IPS-18c (cell line): ENCODE measurements at regions not wholly inside any gene's neighbourhood (a gene's known extent, or its start where the extent isn't known, plus 50 kb on each side); places are given as distances from the start of the nearest gene placed in this dataset.
"Not testable (repeated sequence)": the region's sequence is repeated elsewhere in the genome, so short reads cannot be mapped to it uniquely, and the experiment has no call there.

ENCODE experiments used
- H3K4me3 ChIP-seq: 2 replicates; pipeline ENCODE4 v1.7.0; 2013; ENCODE audit warnings: low read depth, mild to moderate bottlenecking, low read length, moderate library complexity; ENCODE audit not compliant: insufficient read depth
- H3K9me3 ChIP-seq: one replicate; pipeline ENCODE4 v1.6.1; 2013; ENCODE audit warnings: mild to moderate bottlenecking, low read length, moderate library complexity; ENCODE audit not compliant: control insufficient read depth, insufficient read depth

DNA sequence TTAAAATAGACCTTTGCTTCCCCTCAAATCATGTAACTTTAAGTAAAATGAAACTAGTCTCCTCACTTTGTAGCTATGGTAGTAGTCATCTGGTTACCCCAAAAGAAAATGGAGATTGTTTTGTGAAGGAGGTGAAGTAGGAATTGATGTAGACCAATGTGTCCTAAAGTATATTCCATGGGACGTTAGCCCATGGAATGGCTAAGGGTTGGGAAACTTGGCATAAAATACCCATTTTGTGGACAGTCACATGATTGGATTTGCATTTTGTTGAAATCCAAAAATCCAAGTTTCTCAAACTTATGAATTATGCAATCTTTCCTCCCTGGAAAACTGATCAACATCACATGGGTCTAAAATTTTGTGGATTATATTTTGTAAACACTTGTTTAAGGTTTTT is 290.6 kb downstream of the OSTF1 start:
- no peak overlapping the region for H3K4me3 ChIP-seq
- peaks cover 3% of the 10 kb centered on the region for H3K9me3 ChIP-seq

- Histone ChIP-seq H3K4me3 (no peak overlapping the region), H3K9me3 (peaks cover 8% of the 10 kb centered on the region)
These were observed 293.8 kb downstream of the OSTF1 start for GRCh38 chr9:75382126-75382525.

DNA sequence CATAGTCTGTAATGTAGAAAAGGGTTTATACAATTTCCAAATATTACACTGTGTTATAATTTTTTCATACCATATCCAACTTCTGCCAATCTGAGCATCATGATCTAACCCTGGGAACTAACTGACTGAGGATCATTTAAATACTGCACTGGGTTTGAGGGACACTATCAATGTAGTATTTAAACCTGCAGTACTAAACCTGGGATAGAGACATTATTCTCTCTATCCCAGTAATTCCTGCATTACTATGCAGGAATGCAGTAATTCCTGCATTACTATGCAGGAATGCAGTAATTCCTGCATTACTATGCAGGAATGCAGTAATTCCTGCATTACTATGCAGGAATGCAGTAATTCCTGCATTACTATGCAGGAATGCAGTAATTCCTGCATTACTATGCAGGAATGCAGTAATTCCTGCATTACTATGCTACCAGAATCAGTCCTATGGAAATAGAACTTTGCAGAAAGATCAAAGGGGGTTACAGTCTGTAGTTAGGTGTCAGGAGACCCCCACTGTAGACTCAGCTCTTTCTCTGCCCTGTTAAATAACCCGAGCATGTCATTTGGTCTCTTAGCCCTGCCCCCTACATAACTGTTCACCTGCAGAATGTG is 295.2 kb downstream of the OSTF1 start:
- not testable (repeated sequence) for H3K9me3 ChIP-seq

DNA sequence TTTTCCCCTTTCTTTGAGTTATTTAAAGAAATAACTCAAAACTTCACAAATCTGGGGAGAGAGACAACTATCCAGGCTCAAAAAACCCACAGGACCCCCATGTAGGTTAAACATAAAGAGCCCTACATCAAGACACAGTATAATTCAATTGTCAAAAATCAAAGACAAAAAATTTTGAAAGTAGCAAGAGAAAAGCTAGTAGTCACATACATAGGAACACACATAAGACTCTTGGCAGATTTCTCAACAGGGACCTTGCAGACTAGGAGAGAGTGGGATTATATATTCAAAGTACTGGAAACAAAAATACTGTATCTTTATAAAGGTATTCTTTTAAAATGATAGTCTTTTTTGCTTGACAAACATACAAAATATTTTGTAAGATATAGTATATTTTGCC is 296.9 kb downstream of the OSTF1 start:
- H3K4me3 ChIP-seq = no peak overlapping the region
- peaks cover 8% of the 10 kb centered on the region for H3K9me3 ChIP-seq

More for the DNA sequence above, 295.2 kb downstream of the OSTF1 start:
- not testable (repeated sequence) for H3K4me3 ChIP-seq

DNA sequence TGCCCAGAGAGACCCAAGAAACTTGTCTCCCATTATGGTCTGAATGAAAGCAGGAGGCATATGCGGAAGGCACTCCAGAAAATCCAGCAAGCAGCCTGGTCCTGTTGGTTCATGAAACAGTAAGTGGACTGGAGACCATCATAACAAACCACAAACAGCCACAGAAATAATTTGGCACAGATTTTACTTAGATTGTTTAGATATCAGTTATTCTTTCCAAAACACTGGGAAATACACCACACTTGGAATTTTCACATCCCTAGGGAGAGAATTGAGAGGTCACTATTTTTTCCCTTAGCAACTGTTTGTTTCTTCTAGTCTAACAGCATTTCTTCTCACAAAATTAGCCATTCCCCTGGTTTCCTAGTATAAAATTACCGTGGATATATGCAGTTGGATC is 300.8 kb downstream of the OSTF1 start:
- no peak overlapping the region for H3K4me3 ChIP-seq
- peaks cover 3% of the 10 kb centered on the region for H3K9me3 ChIP-seq

GRCh38 chr9:75390951-75391350 is 302.6 kb downstream of the OSTF1 start:
- Histone ChIP-seq H3K4me3 (no peak overlapping the region), H3K9me3 (no peaks in the 10 kb centered on the region)

DNA sequence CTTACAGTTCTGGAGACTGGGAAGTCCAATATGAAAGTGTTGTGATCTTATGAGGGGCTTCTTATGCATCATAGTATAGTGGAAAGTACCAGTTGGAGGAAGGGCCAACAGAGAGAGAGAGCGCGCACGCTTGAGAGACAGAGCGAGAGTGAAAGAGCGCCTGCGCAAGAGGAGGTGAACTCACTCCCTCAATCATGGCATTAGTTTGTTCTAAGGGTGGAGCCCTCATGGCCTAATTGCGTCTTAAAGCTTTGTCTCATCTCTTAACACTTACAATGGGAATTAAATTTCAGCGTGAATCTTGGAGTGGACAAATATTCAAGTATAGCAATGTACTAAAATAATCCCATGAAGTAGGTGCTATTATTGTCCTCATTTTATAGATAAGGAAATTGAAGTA is 303.2 kb downstream of the OSTF1 start:
- no peaks in the 10 kb centered on the region for H3K9me3 ChIP-seq
- no peak overlapping the region for H3K4me3 ChIP-seq

DNA sequence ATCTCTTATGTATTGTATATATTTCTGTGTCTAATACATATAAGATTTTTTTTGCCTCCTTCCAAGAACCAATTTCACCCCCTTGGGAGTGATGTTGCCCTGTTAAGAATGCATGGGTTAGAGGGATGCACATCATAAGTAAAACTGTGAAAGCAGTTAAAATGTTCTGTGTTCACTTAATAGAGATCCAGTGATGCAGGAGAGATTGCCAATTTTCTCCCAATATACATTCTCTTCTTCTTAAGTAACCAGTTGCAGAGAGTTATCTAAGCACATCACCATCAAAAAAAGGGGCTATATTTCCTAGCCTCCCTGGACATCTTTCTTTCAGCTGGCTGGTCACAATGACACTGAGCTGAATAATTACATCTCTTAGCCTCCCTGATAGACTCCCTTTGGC is 307.0 kb downstream of the OSTF1 start:
- Histone ChIP-seq H3K9me3 (no peaks in the 10 kb centered on the region), H3K4me3 (no peak overlapping the region)

GRCh38 chr9:75397836-75398235 is 309.5 kb downstream of the OSTF1 start:
- Histone ChIP-seq H3K4me3 (no peak overlapping the region), H3K9me3 (no peaks in the 10 kb centered on the region)

DNA sequence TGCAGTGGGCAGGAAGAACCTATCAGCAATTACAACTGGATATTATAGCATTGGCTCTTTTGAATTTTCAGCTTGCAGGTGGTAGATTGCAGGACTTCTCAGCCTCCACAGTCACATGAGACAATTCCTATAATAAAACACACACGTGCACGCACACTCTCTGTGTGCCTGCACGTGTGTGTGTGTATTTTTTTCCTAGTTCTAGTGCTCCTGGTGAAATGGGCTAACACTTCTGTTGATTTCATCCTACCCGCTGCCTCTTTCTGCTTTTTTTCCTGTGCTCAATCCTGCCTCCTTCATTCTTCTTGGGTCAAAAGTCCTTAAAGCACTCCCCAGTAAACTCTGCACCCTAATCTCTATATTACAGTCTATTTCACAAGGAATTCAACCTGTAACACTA is 320.1 kb downstream of the OSTF1 start:
- Histone ChIP-seq H3K4me3 (no peak overlapping the region), H3K9me3 (no peaks in the 10 kb centered on the region)

GRCh38 chr9:75410405-75410804 is 322.1 kb downstream of the OSTF1 start:
- no peak overlapping the region for H3K4me3 ChIP-seq
- no peaks in the 10 kb centered on the region for H3K9me3 ChIP-seq

- Histone ChIP-seq H3K4me3 (no peak overlapping the region), H3K9me3 (no peaks in the 10 kb centered on the region)
These were observed 326.3 kb downstream of the OSTF1 start for GRCh38 chr9:75414371-75415160.

DNA sequence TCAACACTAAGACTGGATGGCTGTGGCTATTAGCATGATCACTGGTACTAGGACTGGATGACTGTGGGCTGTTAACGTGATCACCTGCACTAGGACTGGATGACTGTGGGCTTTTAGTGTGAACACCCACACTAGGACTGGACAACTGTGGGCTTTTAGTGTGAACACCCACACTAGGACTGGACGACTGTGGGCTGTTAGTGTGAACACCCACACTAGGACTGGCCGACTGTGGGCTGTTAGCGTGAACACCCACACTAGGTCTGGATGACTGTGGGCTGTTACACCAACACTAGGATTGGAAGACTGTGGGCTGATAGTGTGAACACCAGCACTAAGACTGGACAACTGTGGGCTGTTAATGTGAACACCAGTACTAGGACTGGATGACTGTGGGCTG is 329.2 kb downstream of the OSTF1 start:
- H3K9me3 ChIP-seq = no peaks in the 10 kb centered on the region

GRCh38 chr9:75418518-75418917 is 330.2 kb downstream of the OSTF1 start:
- H3K4me3 ChIP-seq = no peak overlapping the region
- H3K9me3 ChIP-seq = no peaks in the 10 kb centered on the region

More for the DNA sequence above, 329.2 kb downstream of the OSTF1 start:
- no peak overlapping the region; the same call in 1 of the 2 replicates for H3K4me3 ChIP-seq

DNA sequence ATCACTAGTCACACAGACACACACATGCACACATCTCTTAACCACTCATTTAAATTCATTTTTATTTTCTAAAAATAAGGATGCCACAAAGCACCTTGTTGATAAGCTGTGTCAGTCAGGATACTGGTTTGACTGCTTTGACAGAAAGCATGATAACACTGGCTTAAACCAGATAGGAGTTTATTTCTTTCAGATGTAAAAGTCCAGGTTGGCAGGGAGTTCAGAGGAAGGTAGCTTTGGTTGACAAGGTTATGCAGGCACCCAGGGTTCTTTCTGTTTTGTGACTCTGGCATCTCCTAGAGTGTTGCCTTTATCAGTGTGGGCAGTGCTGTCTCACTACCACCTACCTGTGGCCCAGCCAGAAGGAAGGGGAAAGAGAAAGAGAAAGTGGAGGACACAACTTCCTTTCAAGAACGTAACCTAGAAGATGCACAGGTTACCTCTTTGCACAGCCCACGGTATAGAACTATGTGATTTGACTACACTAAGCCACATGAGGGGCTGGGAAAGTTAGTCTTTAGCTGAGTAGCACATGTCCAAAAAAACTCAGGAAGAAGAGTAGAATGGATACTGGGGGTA is 334.7 kb downstream of the OSTF1 start:
- H3K9me3 ChIP-seq = no peaks in the 10 kb centered on the region
- no peak overlapping the region for H3K4me3 ChIP-seq

GRCh38 chr9:75429531-75430475 is 341.5 kb downstream of the OSTF1 start:
- Histone ChIP-seq H3K9me3 (no peaks in the 10 kb centered on the region), H3K4me3 (no peak overlapping the region)

DNA sequence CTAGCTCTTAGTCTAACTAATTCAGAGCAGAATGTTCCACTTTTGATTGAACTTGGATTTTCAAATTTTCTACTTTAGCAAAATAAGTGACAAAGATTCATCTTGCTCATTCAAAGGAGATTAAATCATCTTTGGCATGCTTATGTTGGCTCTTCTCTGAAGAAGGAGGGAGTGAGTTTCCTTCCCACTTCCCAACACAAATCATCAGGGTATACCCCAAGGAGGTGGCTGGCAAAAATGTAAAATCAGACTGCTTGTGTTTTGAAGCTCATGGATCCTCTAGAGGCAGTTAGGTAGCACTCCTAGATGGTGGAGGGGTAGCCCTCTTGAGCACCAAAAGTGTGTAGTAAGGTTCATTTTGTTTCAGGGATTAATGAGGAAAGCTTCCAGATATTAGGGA is 343.1 kb downstream of the OSTF1 start:
- Histone ChIP-seq H3K9me3 (no peaks in the 10 kb centered on the region), H3K4me3 (no peak overlapping the region)
